HG02623 (cell line): ENCODE measurements at regions not wholly inside any gene's neighbourhood (a gene's known extent, or its start where the extent isn't known, plus 50 kb on each side); places are given as distances from the start of the nearest gene placed in this dataset.

ENCODE experiments used
- ATAC-seq: cut with Tn5 transposase; IDR thresholded peaks from one replicate; pipeline ENCODE4 v1.9.1; 2021; ENCODE audit warnings: moderate library complexity; ENCODE audit not compliant: unreplicated experiment

- no peak for ATAC-seq
Measured at GRCh38 chr10:120279196-120279595, 177.8 kb upstream of the PLPP4 start.

DNA sequence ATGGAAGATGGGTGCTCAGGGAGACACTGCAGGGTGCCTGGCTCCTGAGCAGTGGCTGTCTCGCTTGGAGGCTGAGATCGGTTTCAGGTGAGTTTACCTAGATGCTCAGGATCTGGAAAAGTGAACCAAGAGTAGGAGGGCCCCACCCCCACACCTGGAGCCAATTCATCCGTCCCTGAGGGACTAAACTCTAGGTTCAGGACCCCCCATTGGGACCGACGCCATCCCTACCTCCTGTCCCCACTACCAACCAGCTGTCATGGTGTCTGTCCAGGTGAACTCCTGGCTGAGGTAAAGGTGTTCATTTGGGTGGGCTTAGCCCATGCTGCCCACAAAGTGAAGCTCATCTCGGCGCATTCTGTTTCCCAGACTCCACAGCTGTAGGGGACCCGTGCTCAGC lies 174.6 kb upstream of the PLPP4 start:
- ATAC-seq: no peak

DNA sequence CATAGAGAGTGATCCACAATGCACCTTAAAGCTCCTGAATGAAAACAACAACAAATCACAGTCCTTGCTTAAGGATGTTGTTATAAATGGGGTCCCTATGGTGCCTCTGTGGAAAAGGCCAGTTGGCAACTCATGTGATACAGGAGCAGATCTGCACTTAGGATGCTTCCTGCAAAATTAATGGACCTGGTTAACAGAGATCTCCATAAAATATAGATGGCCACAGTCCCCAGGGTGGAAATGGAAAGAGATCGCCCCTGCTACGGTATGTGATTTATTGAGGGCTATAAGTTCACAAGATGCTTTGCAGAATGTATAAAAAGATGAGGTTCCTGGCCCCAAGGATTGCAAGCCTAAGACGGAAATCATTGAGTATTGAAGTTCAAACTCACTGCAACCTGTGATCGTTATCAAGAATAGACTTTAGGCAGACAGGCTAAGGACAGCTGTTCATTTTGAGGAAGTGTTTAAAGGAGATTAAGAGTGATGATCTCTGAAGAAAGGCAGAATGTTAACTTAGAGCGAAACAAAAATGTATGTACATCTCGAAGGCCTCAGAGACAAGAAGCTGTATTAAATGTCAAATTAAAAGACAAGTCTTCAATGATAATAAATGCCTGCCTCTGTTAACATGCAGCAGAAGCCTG lies 174.1 kb upstream of the PLPP4 start:
- no peak for ATAC-seq

DNA sequence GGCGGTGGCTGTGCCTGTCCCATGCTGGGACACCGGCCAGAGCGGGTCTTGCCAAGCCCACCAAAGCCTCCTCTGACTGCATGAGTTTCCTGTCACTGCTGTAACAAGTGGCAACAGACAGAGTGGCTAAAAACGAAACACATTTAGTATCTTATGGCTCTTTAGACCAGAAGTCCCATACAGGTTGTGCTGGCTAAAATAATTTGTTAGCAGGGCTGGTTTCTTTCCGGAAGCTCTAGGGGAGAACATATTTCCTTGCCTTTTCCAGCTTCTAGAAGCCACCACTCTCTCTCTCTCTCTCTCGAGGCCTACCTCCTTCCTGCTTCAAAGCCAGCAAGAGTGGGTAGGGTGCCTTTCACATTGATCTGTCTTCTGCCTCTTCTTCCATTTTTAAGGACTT lies 171.6 kb upstream of the PLPP4 start:
- ATAC-seq: no peak

DNA sequence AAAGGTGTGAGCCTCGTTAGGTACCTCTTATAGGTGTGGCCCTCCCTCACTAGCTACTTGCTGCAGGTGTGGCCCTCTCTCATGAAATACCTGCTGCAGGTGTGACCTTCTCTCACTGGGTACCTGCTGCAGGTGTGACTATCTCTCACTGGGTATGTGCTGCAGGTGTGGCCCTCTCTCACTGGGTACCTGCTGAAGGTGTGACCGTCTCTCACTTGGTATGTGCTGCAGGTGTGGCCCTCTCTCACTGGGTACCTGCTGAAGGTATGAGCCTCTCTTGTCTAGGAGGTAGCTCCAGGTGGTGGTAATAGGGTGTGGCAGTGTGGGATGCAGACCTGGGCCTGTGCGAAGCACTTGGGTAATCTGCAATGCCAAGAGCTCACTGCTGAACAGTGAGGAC lies 170.7 kb upstream of the PLPP4 start:
- ATAC-seq: no peak

DNA sequence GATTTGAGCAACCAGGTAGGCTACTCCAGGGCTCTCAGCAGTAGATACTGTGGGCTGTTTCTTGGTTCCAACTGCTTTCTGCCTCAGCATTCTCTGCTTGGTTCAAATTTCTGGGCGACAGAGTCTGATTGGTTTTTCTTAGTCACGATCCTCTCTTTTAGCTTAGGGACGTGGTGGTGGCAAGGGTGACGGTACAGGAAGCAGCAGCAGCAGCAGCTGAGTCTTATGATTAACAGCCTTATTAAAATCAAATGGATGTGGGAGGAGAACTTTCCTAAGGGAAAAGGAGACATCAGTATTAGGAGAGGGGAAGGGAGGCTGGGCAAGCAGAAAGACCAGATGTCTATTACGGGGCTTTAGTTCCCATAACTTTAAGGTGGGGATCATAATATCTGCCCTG lies 156.5 kb upstream of the PLPP4 start:
- ATAC-seq: no peak

GRCh38 chr10:120308589-120308988 lies 148.4 kb upstream of the PLPP4 start:
- ATAC-seq: no peak

GRCh38 chr10:120313715-120314114 lies 143.3 kb upstream of the PLPP4 start:
- no peak for ATAC-seq

DNA sequence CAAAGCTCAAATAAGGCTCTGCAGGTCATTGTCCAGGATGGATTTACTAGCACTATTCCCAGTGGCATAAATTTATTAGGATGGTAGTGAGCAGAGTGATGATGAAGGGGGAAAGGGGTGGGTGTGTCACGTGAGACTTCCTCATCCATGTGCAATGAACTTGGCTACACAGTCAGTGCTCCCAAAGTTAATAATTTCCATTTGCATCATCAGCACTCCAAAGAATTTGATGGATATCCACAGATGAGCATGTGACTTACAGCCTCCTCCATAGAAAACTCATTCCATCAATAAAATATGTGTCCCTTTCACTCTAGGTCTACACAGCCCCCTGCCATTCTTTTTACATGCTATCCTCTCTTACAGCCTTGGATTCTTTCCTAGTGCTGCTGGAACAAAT lies 142.6 kb upstream of the PLPP4 start:
- no peak for ATAC-seq

DNA sequence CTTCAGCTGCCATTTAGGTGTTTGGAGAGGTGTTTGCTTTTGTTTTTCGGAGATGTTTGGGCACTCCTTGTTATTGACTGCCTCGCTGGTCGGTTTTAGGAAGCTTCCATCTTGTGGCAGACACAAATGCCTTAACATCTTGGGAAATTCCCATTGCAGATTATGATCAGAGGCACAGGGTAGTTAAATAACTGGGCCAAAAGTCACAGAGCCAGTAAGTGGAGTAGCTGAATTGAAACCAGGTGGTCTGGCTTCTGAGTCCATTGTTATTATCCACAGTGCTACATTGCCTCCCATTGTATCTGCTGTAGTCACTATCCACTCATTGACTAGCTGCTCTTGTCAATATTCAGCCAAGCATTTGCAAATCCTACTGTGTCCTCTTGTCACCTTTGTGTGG lies 138.2 kb upstream of the PLPP4 start:
- ATAC-seq: no peak

DNA sequence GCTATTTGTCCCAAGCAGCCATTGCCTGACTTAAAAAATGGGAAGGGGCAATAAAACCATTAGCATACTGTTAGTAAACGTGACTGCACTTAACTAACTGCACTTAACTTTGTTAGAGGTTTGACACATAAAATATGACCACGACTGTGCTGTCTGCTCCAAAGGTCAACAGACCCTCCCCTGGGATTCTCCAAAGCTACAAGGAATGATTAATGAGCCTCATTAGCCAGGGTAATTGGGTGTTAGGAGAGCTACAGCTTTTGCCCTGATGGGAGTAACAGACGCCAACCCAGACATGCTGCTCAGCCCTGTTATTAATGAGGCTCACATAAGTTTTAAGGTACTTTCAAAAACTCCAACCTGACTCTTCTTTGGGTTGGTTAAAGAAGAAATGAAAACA lies 129.4 kb upstream of the PLPP4 start:
- no peak for ATAC-seq

GRCh38 chr10:120328647-120329046 lies 128.4 kb upstream of the PLPP4 start:
- ATAC-seq: no peak

DNA sequence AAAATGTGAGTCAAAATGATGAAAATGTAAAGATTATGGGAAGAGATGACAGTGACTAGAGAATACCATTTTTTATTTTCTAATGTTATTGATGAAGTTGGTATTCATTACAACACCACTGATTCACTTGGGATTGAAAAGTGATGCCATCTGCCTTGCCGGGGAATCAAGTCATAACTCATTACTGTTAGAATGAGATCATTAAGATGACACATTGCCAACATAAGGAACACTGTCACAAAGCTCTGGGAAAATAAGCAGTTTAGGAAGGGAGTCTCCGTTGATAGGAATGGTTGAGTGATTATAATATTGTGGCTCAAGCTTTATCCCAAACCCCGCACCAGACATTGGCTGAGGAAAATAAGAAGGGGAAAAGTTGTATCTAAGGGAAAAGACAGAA lies 121.5 kb upstream of the PLPP4 start:
- no peak for ATAC-seq

DNA sequence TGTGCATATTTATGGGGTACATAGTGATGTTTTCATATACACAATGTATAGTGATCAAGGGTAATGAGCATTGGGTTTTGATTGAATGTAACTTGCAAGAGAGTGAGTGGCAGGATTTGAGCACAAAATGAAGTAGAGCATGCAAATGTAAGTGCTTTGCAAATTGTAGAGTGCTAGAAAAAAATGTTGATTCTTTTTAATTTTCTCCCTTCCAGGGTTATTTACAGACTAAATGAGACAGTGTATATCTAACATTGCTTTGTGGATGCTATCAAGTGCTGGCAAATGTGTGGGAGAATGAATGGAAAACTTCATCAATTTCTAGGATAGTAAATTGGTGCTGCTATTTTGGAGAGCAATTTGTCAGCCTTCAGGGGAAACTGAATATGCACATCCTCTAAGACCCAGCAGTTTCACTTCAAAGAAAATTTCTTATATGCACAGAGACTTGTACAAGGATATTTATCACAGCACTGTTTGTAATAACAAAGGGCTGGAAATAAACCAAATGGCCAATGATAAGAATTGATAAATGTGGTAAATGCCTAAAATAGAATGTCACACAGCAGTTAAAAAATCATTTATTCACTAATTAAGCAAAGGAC lies 120.6 kb upstream of the PLPP4 start:
- ATAC-seq: no peak

- no peak for ATAC-seq
Measured at GRCh38 chr10:120336911-120337540, 120.0 kb upstream of the PLPP4 start.

- ATAC-seq: no peak
Measured at GRCh38 chr10:120342115-120342714, 114.8 kb upstream of the PLPP4 start.

- ATAC-seq: no peak
Measured at GRCh38 chr10:120345186-120345585, 111.8 kb upstream of the PLPP4 start.

DNA sequence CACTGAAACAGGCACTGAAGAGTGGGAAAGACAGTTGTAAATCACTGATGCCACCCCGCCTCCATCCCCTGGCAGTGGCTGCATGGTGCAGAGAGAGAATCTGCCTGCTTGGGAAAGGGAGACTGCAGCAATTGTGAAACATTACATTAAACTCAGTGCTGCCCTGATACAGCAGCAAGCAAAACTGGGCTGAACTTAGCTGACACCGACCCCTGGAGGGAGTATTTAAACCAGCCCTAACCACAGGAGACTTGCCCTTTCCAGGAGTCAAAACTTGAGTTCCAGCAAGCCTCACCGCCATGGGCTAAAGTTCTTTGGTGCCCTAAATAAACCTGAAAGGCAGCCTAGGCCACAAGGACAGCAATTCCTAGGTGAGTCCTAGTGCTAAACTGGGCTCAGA lies 109.4 kb upstream of the PLPP4 start:
- ATAC-seq: no peak

- no peak for ATAC-seq
Measured at GRCh38 chr10:120349069-120349468, 108.0 kb upstream of the PLPP4 start.

DNA sequence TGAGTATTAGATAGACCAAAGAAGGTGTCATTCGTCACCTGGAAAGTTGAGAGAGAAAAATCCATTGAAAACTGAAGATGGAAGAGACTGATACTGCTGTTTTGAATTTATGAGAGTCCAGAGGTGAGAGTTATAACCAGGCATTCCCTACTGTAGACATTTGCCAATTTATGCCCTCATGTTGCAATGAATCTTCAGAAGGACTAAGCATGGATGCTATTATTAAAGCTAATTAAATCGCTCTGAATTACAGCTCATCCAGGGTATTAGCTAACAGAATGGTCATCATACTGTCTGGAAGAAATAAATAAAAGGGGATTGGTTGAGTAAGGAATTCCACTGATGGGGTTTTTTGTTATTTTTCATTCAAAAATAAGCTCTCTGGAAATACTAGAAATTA lies 101.6 kb upstream of the PLPP4 start:
- no peak for ATAC-seq

GRCh38 chr10:120360571-120360970 lies 96.5 kb upstream of the PLPP4 start:
- ATAC-seq: no peak

DNA sequence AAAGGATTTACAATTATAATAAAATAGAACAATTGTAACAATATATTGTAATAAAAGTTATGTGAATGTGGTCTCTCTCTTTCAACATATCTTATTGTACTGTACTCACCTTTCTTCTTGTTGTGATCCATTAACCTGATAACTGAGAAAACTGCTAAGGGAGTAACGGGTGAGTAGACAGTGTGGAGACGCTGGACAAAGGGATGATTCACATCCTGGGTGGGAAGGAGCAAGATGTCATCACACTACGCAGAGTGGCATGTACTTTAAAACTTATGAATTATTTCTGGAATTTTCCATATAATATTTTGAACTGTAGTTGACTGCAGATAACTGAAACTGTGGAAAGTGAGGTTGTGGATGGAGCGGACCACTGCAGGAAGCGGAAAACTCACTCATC lies 91.2 kb upstream of the PLPP4 start:
- no peak for ATAC-seq
